Suprapubic skin (tissue), 4 donors: ENCODE measurements at regions not wholly inside any gene's neighbourhood (a gene's known extent, or its start where the extent isn't known, plus 50 kb on each side); places are given as distances from the start of the nearest gene placed in this dataset.

Experiments used
- DNase-seq, 2 donors: peaks; one replicate each; pipeline ENCODE4 v3.0.0-alpha.2; 2019; ENCODE audit warnings: low spot score in 2 of 2
- H3K27ac ChIP-seq: fragments of 200-600 bp; sonication (generic); one replicate; pipeline ENCODE4 v1.5.1; 2019
- H3K27me3 ChIP-seq: fragments of 200-600 bp; sonication (generic); one replicate; pipeline ENCODE4 v1.5.1; 2019
- H3K36me3 ChIP-seq: fragments of 200-600 bp; sonication (generic); one replicate; pipeline ENCODE4 v1.5.1; 2019
- H3K4me1 ChIP-seq: fragments of 200-600 bp; sonication (generic); one replicate; pipeline ENCODE4 v1.5.1; 2019
- H3K4me3 ChIP-seq: fragments of 200-600 bp; sonication (generic); one replicate; pipeline ENCODE4 v1.5.1; 2019; ENCODE audit warnings: mild to moderate bottlenecking
- H3K9me3 ChIP-seq: fragments of 200-600 bp; sonication (generic); one replicate; pipeline ENCODE4 v1.5.1; 2019
- EP300 ChIP-seq: sonication (generic); formaldehyde crosslinking; IDR thresholded peaks from one replicate; pipeline ENCODE4 v1.6.1; 2017; ENCODE audit warnings: antibody characterized with exemption
- POLR2A ChIP-seq, 2 donors: fragments of 450-650 bp; IDR thresholded peaks; one replicate each; pipeline ENCODE4 v1.6.1; 2017; ENCODE audit warnings: antibody characterized with exemption in 2 of 2, mild to moderate bottlenecking in 2 of 2, moderate library complexity in 2 of 2
- POLR2AphosphoS5 ChIP-seq, 3 donors: sonication (generic); formaldehyde crosslinking; IDR thresholded peaks; one replicate each; pipeline ENCODE4 v1.6.1; 2017; ENCODE audit warnings: antibody characterized with exemption in 3 of 3
- WGBS: methylation state at CpG from one replicate; pipeline ENCODE4 v1.1.5; 2018; 5-methylcytosine and 5-hydroxymethylcytosine counted together
- TF ChIP-seq, protein P1 (sequence below), 2 donors: fragments of 200-600 bp in 1 of 2; fragments of 450-650 bp in 1 of 2; sonication (generic) in 1 of 2; IDR thresholded peaks; one replicate each; pipeline ENCODE4 v1.5.1; 2016 to 2019; ENCODE audit warnings: antibody characterized with exemption in 2 of 2, mild to moderate bottlenecking in 1 of 2, moderate library complexity in 1 of 2

DNA sequence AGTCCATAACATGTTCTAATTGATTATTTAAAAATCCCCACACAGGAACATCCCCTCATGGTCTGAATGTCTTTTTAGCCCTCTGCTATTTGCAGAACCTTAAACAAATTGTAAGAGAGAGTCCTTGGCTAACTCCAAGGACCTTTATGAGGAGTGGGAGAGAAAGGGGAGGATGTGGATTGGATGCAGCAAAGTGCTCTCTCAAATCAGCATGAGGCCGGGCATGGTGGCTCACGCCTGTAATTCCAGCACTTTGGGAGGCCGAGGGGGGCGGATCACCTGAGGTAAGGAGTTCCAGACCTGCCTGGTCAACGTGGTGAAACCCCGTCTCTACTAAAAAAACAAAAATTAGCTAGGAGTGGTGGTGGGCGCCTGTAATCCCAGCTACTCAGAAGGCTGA, 154.8 kb downstream of the TGFB2 start:
- TF ChIP-seq EP300 (no peak), POLR2A (IDR thresholded peaks at IDR 0.05) (no peak), POLR2AphosphoS5 (IDR thresholded peaks at IDR 0.05) (no peak)
- TF ChIP-seq, protein P1, sequence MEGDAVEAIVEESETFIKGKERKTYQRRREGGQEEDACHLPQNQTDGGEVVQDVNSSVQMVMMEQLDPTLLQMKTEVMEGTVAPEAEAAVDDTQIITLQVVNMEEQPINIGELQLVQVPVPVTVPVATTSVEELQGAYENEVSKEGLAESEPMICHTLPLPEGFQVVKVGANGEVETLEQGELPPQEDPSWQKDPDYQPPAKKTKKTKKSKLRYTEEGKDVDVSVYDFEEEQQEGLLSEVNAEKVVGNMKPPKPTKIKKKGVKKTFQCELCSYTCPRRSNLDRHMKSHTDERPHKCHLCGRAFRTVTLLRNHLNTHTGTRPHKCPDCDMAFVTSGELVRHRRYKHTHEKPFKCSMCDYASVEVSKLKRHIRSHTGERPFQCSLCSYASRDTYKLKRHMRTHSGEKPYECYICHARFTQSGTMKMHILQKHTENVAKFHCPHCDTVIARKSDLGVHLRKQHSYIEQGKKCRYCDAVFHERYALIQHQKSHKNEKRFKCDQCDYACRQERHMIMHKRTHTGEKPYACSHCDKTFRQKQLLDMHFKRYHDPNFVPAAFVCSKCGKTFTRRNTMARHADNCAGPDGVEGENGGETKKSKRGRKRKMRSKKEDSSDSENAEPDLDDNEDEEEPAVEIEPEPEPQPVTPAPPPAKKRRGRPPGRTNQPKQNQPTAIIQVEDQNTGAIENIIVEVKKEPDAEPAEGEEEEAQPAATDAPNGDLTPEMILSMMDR (IDR thresholded peaks at IDR 0.05) = no peak
- no peaks in the 10 kb centered on the region for H3K36me3 ChIP-seq
- H3K9me3 ChIP-seq = no peaks in the 10 kb centered on the region
- peaks cover 15% of the 10 kb centered on the region for H3K4me1 ChIP-seq
- 86% methylated on average over 7 of the region's 7 CpGs for WGBS
- no peak overlapping the region for H3K27ac ChIP-seq
- no peak overlapping the region for H3K4me3 ChIP-seq
- DNase-seq = no peak
- no peaks in the 10 kb centered on the region for H3K27me3 ChIP-seq

DNA sequence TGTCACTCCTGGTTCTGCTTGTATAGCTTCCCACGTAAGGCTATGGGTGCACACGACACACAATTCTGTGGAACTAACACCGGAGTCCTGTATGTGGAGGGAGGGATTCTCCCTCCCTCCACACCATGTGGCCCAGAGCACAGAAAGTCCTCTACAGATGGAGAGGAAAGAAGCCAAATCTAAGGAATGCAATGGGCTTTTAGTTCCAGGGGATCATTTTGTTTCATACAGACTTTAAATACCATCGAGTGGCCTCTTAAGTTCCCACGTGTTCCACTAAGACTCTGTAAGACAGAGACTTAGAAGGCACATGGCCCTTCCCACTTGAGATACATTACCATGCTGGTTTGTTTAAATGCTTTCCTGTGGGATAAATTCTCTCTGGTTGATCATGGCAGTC, 156.0 kb downstream of the TGFB2 start:
- H3K4me1 ChIP-seq = peaks cover 15% of the 10 kb centered on the region
- H3K9me3 ChIP-seq = no peaks in the 10 kb centered on the region
- H3K27ac ChIP-seq = no peak overlapping the region
- WGBS = 73% methylated on average over 5 of the region's 5 CpGs
- no peak for DNase-seq
- H3K4me3 ChIP-seq = no peak overlapping the region
- H3K27me3 ChIP-seq = no peaks in the 10 kb centered on the region
- TF ChIP-seq POLR2A (IDR thresholded peaks at IDR 0.05) = no peak
- TF ChIP-seq, protein P1 (IDR thresholded peaks at IDR 0.05) = no peak
- no peak for TF ChIP-seq EP300
- no peak for TF ChIP-seq POLR2AphosphoS5 (IDR thresholded peaks at IDR 0.05)
- H3K36me3 ChIP-seq = no peaks in the 10 kb centered on the region

DNA sequence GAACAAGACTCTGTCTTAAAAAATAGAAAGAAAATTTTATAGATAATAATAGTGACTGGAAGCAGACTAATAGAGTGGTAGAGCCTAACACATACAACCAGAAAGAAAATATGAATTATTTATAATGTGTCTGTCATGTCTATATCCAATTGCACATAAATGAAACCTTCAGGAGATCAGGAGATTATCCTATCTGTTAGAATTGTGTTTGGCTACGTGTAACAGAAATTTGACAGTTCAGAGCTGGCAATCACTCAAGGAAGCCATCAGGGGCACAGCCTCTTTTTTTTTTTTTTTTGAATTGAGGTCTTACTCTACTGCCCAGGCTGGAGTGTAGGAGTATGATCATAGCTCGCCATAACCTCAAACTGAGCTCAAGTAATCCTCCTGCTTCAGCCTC, 157.2 kb downstream of the TGFB2 start:
- 93% methylated on average over 2 of the region's 2 CpGs for WGBS
- H3K9me3 ChIP-seq = no peaks in the 10 kb centered on the region
- H3K27me3 ChIP-seq = no peaks in the 10 kb centered on the region
- H3K27ac ChIP-seq = no peak overlapping the region
- H3K4me3 ChIP-seq = no peak overlapping the region
- peaks cover 15% of the 10 kb centered on the region for H3K4me1 ChIP-seq
- H3K36me3 ChIP-seq = no peaks in the 10 kb centered on the region
- TF ChIP-seq POLR2A (IDR thresholded peaks at IDR 0.05) (no peak), EP300 (no peak), POLR2AphosphoS5 (IDR thresholded peaks at IDR 0.05) (no peak)
- TF ChIP-seq, protein P1 (IDR thresholded peaks at IDR 0.05) = no peak
- DNase-seq = no peak

DNA sequence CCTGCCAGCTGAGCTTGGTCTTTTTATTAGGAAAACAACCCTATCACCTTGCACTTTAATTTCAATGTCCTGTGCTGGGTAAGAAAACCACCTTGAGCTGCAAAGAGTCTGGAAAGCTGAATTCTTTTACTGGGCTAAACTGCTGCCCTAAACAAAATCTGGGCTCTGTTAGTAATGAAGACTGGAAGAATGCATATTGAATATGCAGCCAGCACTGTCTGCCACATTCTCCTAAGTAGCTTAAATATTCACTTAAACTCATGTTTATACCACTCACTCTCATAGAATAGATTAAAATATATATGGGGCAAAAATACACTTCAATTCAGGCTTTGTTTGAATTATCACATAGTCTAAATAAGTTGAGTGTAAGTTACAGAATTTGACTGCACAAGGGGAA, 158.0 kb downstream of the TGFB2 start:
- Histone ChIP-seq H3K4me3 (no peak overlapping the region), H3K4me1 (peaks cover 15% of the 10 kb centered on the region), H3K36me3 (no peaks in the 10 kb centered on the region), H3K27ac (no peak overlapping the region), H3K9me3 (peaks cover 4% of the 10 kb centered on the region), H3K27me3 (no peaks in the 10 kb centered on the region)
- TF ChIP-seq, protein P1 (IDR thresholded peaks at IDR 0.05) = no peak
- TF ChIP-seq POLR2A (IDR thresholded peaks at IDR 0.05) (no peak), EP300 (no peak), POLR2AphosphoS5 (IDR thresholded peaks at IDR 0.05) (no peak)
- DNase-seq = no peak

DNA sequence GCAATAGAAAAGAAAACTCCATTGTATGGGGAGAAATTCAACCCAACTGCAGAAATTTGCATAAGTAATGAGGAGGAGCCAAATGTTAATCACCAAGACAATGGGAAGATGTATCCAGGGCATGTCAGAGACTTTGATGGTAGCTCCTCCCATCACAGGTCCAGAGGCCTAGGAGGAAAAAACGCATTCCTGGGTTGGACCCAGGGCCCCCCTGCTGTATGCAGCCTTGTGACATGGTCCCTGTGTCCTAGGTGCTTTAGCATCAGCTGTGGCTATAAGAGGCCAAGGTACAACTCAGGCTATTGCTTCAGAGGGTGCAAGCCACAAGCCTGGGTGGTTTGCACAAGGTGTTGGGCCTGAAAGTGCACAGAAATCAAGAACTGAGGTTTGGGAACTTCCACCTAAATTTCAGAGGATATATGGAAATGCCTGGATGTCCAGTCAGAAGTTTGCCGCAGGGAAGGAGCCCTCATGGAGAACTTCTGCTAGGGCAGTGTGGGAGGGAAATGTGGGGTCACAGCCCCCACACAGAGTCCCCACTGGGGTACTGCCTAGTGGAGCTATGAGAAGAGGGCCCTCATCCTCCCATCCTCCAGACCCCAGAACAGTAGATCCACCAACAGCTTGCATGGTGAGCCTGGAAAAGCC, 162.3 kb downstream of the TGFB2 start:
- H3K27ac ChIP-seq = no peak overlapping the region
- H3K27me3 ChIP-seq = no peaks in the 10 kb centered on the region
- H3K4me1 ChIP-seq = no peaks in the 10 kb centered on the region
- no peak for DNase-seq
- peaks cover 4% of the 10 kb centered on the region for H3K9me3 ChIP-seq
- 92% methylated on average over 2 of the region's 2 CpGs for WGBS
- no peak for TF ChIP-seq POLR2AphosphoS5 (IDR thresholded peaks at IDR 0.05)
- TF ChIP-seq, protein P1 (IDR thresholded peaks at IDR 0.05) = no peak
- TF ChIP-seq POLR2A (IDR thresholded peaks at IDR 0.05) = no peak
- no peak for TF ChIP-seq EP300
- no peak overlapping the region for H3K4me3 ChIP-seq
- H3K36me3 ChIP-seq = no peaks in the 10 kb centered on the region
